Kasumi-1 (cell line): ENCODE measurements at regions not wholly inside any gene's neighbourhood (a gene's known extent, or its start where the extent isn't known, plus 50 kb on each side); places are given as distances from the start of the nearest gene placed in this dataset.

Source experiments
- DNase-seq, 2 experiments: peaks; one replicate each; lab custom pipeline; 2025; lab: John Stamatoyannopoulos, UW

DNA sequence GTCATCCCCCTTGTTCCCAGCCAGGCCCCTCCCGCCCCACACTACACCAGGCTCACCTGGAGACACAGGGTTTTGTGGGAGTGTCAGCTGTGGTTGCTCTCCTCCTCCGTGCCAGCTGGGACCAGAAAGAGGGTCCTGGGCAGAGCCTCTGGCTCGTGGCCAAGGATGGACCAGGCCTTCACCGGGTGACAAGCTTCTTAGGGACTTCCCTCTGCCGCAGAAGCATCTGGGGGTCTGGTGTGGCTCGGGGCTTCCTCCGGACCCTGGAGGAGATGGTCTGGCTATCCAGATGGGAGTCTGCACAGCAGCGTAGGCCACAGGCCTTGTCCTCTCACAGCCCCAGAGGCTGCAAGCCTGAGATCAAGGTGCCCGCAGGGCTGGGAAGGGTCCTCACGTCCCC is 63.8 kb upstream of the CFAP46 start:
- no peak for DNase-seq

- no peak for DNase-seq
Measured at GRCh38 chr10:133004478-133004877, 62.1 kb upstream of the CFAP46 start.

DNA sequence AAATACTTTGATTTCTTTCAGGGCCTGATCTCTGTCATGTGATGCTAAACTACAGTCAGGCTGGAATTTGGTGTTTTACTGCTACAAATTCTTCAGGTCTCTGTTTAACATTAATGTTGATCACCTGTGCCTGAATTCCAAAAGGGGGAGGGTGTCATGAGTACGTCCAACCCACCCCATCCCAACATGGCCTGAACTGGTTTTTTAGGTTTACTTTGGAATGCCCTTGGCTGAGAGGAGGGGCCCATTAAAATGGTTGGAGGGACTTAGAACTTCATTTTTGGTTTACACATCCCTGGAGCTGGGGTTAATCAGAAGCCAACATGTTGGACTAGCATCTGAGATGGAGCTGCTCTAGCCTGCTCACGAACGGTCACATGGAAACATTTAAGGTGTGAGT is 60.8 kb upstream of the CFAP46 start:
- no peak for DNase-seq

DNA sequence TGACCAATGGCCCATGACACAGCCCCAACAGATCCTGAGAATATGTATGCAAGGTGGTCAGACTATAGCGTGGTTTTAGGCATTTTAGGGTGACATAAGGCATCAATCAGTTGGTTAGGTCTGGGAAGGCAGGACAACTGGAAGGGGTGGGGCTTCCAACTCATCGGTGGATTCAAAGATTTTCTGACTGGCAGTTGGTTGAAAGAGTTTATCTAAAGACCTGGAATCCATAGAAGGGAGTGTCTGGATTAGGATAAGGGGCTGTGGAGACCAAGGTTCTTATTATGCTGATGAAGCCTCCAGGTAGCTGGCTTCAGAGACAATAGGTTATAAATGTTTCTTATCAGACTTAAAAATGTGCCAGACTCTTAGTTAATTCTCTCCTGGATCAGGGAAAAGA is 60.3 kb upstream of the CFAP46 start:
- no peak for DNase-seq

DNA sequence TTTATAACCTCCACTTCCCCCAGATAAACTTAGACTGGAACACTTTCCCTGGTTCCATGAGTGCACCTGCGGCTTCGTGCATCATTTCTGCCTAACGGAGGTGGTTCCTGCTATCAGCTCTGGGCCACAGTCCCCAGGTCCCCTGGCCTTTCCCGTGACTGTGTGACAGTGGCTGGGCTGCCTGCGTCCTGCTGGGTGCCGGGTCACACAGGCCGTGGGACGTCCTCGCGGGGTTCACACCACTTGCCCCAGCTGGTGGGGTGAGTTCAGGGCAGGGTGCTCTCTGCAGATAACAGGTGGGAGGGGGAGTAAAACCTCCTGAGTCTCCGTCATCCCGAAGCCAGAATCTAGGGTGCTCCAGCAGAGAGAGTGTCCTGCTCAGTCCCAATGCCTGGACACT is 58.7 kb upstream of the CFAP46 start:
- DNase-seq: no peak

DNA sequence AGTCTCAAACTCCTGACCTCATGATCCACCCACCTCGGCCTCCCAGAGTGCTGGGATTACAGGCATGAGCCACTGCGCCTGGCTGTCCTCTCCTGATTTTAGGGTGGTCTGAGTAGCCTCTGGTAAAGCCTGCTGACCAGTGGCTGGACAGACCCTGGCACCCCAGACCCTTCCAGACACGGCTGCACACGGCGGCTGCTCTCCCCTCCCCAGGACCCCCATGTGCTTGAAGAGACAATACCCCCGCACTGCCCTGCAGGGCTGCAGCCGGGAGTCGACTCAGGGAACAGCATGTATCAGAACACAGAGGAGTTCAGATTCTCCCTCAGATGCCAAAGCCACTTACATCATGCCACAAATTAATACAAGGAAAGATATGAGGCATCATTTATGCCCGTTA is 58.3 kb upstream of the CFAP46 start:
- no peak for DNase-seq

GRCh38 chr10:132997517-132998265 is 55.3 kb upstream of the CFAP46 start:
- DNase-seq: no peak

GRCh38 chr10:132996603-132997343 is 54.4 kb upstream of the CFAP46 start:
- DNase-seq: no peak

DNA sequence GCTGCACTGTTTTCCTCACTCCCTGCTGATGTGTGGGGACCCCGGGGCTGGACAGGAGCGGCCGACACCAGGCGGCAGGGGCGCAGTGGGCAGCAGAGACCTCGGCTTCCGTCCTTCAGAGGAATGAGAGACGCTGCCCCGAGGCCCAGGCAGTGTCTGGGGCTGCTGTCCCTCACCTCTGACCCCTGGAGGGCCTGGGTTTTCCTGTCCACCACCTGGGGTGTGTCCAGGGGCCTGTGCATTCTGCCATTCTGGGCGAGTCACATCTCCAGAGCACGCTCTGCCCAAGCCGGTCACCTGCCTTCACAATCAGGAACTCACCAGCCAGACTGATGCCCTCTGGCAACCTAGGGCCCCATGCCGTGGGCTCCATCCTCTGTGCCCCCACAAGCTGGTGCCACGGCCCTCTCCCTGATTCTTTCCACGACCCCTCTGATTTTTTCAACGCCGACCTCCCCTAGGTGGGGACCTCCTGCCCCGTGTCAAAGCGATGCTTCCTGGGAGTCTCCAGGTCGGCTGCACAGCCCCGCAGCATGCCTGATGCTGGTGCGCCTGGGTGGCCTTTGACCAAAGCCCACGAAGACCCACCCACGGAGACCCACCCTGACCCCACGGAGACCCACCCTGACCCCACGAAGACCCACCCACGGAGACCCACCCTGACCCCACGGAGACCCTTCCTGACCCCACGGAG is 53.7 kb upstream of the CFAP46 start:
- no peak for DNase-seq

GRCh38 chr10:132994811-132995210 is 52.4 kb upstream of the CFAP46 start:
- DNase-seq: no peak

GRCh38 chr10:132994185-132994796 is 51.9 kb upstream of the CFAP46 start:
- no peak for DNase-seq

- no peak for DNase-seq
Measured at GRCh38 chr10:132993271-132994184, 51.2 kb upstream of the CFAP46 start.

DNA sequence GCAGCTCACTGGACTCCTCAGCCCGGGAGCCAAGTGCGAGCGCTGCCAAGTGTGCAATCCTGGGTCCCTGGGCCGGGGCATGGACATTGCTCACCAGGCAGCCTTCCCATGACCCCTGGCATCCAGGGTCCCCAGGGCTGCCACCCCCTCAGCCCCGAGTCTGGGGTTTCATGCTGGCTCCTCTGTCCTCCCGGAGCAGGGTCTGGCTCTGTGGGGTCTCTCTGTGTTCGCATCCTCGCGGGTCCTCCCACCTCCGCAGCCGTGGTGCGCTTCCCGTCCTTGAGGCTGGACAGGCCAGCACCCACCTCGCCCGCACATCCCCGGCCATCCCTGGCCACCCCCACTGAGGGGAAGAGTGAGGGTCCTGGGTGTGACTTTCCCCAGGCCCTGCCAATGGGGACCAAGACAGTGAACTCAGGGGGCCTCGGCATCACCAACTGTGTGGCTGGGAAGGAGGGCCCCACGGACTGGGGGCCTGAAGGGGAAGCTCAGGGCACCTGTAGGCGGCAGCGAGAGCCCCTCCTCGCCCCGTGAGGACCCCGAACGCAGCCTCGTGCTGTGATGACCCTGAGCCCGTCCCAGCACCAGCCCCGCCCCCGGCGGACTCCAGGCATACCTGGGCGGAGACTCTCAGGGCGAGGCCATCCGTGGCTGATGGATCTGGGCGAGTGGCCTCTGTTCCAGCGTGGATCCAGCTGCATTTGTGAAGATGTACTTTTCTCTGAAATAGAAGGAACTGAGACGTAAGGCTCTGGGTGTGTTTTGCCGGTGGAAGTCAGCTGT is 50.3 kb upstream of the CFAP46 start:
- DNase-seq: no peak
